Endothelial cell of umbilical vein (primary cell): ENCODE measurements at regions not wholly inside any gene's neighbourhood (a gene's known extent, or its start where the extent isn't known, plus 50 kb on each side); places are given as distances from the start of the nearest gene placed in this dataset.

Experiments used
- BruUV-seq: library from RNA; stranded (reverse); fragments of 400-500 nt; replicated peaks from 2 replicates; lab custom pipeline; 2021; lab: Mats Ljungman, UMichigan
- CTCF ChIA-PET: fragments of 300-600, 350-600 bp; sonication (Branson Sonifier 250); formaldehyde crosslinking; loops from one replicate; lab custom pipeline; 2021; ENCODE audit warnings: antibody characterized with exemption, inconsistent platforms; lab: Charles Lee
- POLR2A ChIA-PET: fragments of 300-600, 350-600 bp; sonication (Branson Sonifier 250); formaldehyde crosslinking; loops from one replicate; lab custom pipeline; 2021; ENCODE audit warnings: antibody characterized with exemption, inconsistent platforms; lab: Charles Lee
- DNase-seq: peaks from one replicate; pipeline ENCODE4 v3.0.0-alpha.2; 2011; ENCODE audit warnings: low read depth, low spot score
- FAIRE-seq: peaks from 2 replicates; lab custom pipeline; 2011; peaks lifted over from hg19 to GRCh38; lab: Jason Lieb, UNC
- H2AFZ ChIP-seq: 2 replicates; pipeline ENCODE4 v1.6.0; 2012; ENCODE audit warnings: low read depth, low read length, control low read depth, inconsistent platforms
- H3K27ac ChIP-seq: 2 replicates; pipeline ENCODE4 v1.5.1; 2011; ENCODE audit warnings: low read depth, mild to moderate bottlenecking, control low read depth, low read length, moderate library complexity; ENCODE audit not compliant: insufficient read depth
- H3K27me3 ChIP-seq, 2 experiments: 2 replicates each; pipeline versions ENCODE4 v1.6.0 to v1.6.1; 2011; ENCODE audit warnings: low read length in 2 of 2, mixed read lengths in 1 of 2; ENCODE audit not compliant: control insufficient read depth in 2 of 2, insufficient read depth in 2 of 2
- H3K36me3 ChIP-seq, 2 experiments: 2 replicates in 1 of 2; 3 replicates in 1 of 2; pipeline ENCODE4 v1.5.1; 2011; ENCODE audit warnings: low read length in 2 of 2, mild to moderate bottlenecking in 1 of 2, moderate library complexity in 1 of 2; ENCODE audit not compliant: control insufficient read depth in 2 of 2, insufficient read depth in 2 of 2; ENCODE audit errors: extremely low read depth in 1 of 2
- H3K4me1 ChIP-seq: 3 replicates; pipeline ENCODE4 v1.5.1; 2011; ENCODE audit warnings: mild to moderate bottlenecking, low read length; ENCODE audit not compliant: control insufficient read depth, insufficient read depth; ENCODE audit errors: extremely low read depth
- H3K4me2 ChIP-seq: 2 replicates; pipeline ENCODE4 v1.6.1; 2011; ENCODE audit warnings: low read length, control low read depth, mixed read lengths; ENCODE audit not compliant: insufficient read depth
- H3K4me3 ChIP-seq, 3 experiments: fragments of 200-600 bp in 1 of 3; sonication (generic), shearing (Covaris generic) in 1 of 3; replicated peaks in 1 of 3; 2 replicates each; pipeline ENCODE4 v1.5.1; 2011 to 2016; ENCODE audit warnings: control low read depth in 3 of 3, low read length in 3 of 3, mild to moderate bottlenecking in 2 of 3, inconsistent platforms in 1 of 3, low read depth in 1 of 3, moderate library complexity in 1 of 3; ENCODE audit not compliant: insufficient read depth in 1 of 3
- H3K79me2 ChIP-seq: 2 replicates; pipeline ENCODE4 v1.6.0; 2012; ENCODE audit warnings: low read length, inconsistent platforms; ENCODE audit not compliant: control insufficient read depth, insufficient read depth
- H3K9ac ChIP-seq: replicated peaks from 2 replicates; pipeline ENCODE3; 2011; ENCODE audit warnings: low read length, control low read depth; ENCODE audit not compliant: insufficient read depth; ENCODE audit errors: extremely low read depth
- H3K9me1 ChIP-seq: replicated peaks from 3 replicates; pipeline ENCODE4 v1.6.0; 2011; ENCODE audit warnings: mild to moderate bottlenecking, low read length; ENCODE audit not compliant: control insufficient read depth, insufficient read depth; ENCODE audit errors: extremely low read depth
- H3K9me3 ChIP-seq: replicated peaks from 2 replicates; pipeline ENCODE4 v1.5.1; 2012; ENCODE audit warnings: low read length, inconsistent platforms; ENCODE audit not compliant: control insufficient read depth, insufficient read depth
- H4K20me1 ChIP-seq: replicated peaks from 2 replicates; pipeline ENCODE3; 2011; ENCODE audit warnings: mild to moderate bottlenecking, low read length; ENCODE audit not compliant: control insufficient read depth, insufficient read depth; ENCODE audit errors: extremely low read depth
- CTCF ChIP-seq, 2 donors: IDR thresholded peaks; 1 replicate in 1 of 2; 2 replicates in 1 of 2; pipeline ENCODE4 v1.5.1; 2011; ENCODE audit warnings: low read length in 2 of 2, mild to moderate bottlenecking in 2 of 2, moderate library complexity in 2 of 2, control low read depth in 1 of 2, inconsistent platforms in 1 of 2, low read depth in 1 of 2; ENCODE audit not compliant: insufficient read depth in 1 of 2; ENCODE audit errors: extremely low read depth in 1 of 2
- EZH2 ChIP-seq: IDR thresholded peaks from 2 replicates; pipeline ENCODE4 v1.6.1; 2012; ENCODE audit warnings: borderline replicate concordance, low read depth, mild to moderate bottlenecking, moderate library complexity, low read length, inconsistent platforms; ENCODE audit not compliant: severe bottlenecking
- FOS ChIP-seq: IDR thresholded peaks from 2 replicates; pipeline ENCODE4 v1.6.1; 2011; ENCODE audit warnings: mild to moderate bottlenecking, low read length, moderate library complexity, borderline replicate concordance; ENCODE audit not compliant: insufficient read depth
- GATA2 ChIP-seq: IDR thresholded peaks from 2 replicates; pipeline ENCODE4 v1.7.0; 2011; ENCODE audit warnings: low read depth, mild to moderate bottlenecking, moderate library complexity, mixed read lengths, low read length; ENCODE audit not compliant: insufficient read length, insufficient read depth
- JUN ChIP-seq: IDR thresholded peaks from 2 replicates; pipeline ENCODE4 v1.6.1; 2011; ENCODE audit warnings: borderline replicate concordance, low read depth; ENCODE audit not compliant: insufficient read length, insufficient read depth
- MAX ChIP-seq: IDR thresholded peaks from 2 replicates; pipeline ENCODE4 v1.6.1; 2011; ENCODE audit not compliant: insufficient read depth, insufficient read length
- MYC ChIP-seq: IDR thresholded peaks from one replicate; pipeline ENCODE4 v1.6.1; 2011; ENCODE audit warnings: mild to moderate bottlenecking, low read depth, low read length
- POLR2A ChIP-seq: IDR thresholded peaks from 2 replicates; pipeline ENCODE4 v1.6.1; 2012; ENCODE audit warnings: low read depth, mild to moderate bottlenecking, control low read depth, low read length
- POLR2AphosphoS5 ChIP-seq: IDR thresholded peaks from 2 replicates; pipeline ENCODE4 v1.6.1; 2012; ENCODE audit warnings: low read depth, mild to moderate bottlenecking, control low read depth, low read length, moderate library complexity; ENCODE audit not compliant: insufficient read depth
- dilution Hi-C: fragments of 300-500 bp; cut with MboI; formaldehyde crosslinking; loops from one replicate; pipeline ENCODE4 v1.15.0; 2019; ENCODE audit warnings: low sequenced_read_pairs; ENCODE audit not compliant: extremely low pct_ligation_motif_present
- intact Hi-C: fragments of 100-400 bp; cut with micrococcal nuclease; formaldehyde crosslinking; loops from one replicate; pipeline ENCODE4 v1.10.0; 2022

- CTCF ChIA-PET = interaction anchor here (1.2 kb wide), 1 partner anchor 12 kb away, joined by 3 read pairs; no protein-coding TSS in a partner anchor
- H3K79me2 ChIP-seq = no peaks in the 10 kb centered on the region
- no peaks in the 10 kb centered on the region for H3K4me1 ChIP-seq
- FAIRE-seq (no peak), DNase-seq (no peak)
- H4K20me1 ChIP-seq = no peaks in the 10 kb centered on the region
- H3K9me1 ChIP-seq = no peaks in the 10 kb centered on the region
- H3K4me3 ChIP-seq = no peak overlapping the region
- H3K4me2 ChIP-seq = no peak overlapping the region
- no peaks in the 10 kb centered on the region for H3K36me3 ChIP-seq
- intact Hi-C loops (no loop called here), dilution Hi-C loops (no loop called here)
- BruUV-seq = no TSS peak
- no peaks in the 10 kb centered on the region for H3K27me3 ChIP-seq
- no peak overlapping the region for H3K9ac ChIP-seq
- H3K9me3 ChIP-seq = no peaks in the 10 kb centered on the region
- POLR2A ChIA-PET = no interaction called here
- H2AFZ ChIP-seq = no peak overlapping the region
- TF ChIP-seq POLR2AphosphoS5 (no peak), EZH2 (no peak), MAX (no peak)
- H3K27ac ChIP-seq = no peak overlapping the region
Measured at GRCh38 chr10:78763234-78763633, 305.5 kb upstream of the ZMIZ1 start.

GRCh38 chr10:78763651-78764395, 304.9 kb upstream of the ZMIZ1 start:
- intact Hi-C loops (no loop called here), dilution Hi-C loops (no loop called here)
- no peaks in the 10 kb centered on the region for H3K9me3 ChIP-seq
- no peaks in the 10 kb centered on the region for H3K4me1 ChIP-seq
- no TSS peak for BruUV-seq
- DNase-seq = no peak
- no peaks in the 10 kb centered on the region for H3K79me2 ChIP-seq
- no peaks in the 10 kb centered on the region for H3K36me3 ChIP-seq
- H3K27ac ChIP-seq = no peak overlapping the region
- no peak for FAIRE-seq
- no peak for TF ChIP-seq POLR2A
- TF ChIP-seq POLR2AphosphoS5 = no peak
- TF ChIP-seq MYC = no peak
- no peak for TF ChIP-seq GATA2
- no peak for TF ChIP-seq EZH2
- TF ChIP-seq CTCF (IDR thresholded peaks at IDR 0.05; ENCODE audit: extremely low read depth in 1 of 2, insufficient read depth in 1 of 2, low read depth in 1 of 2, low read length in 2 of 2) = no peak
- no peak for TF ChIP-seq JUN
- no peak for TF ChIP-seq MAX
- TF ChIP-seq FOS = no peak
- no peaks in the 10 kb centered on the region for H3K27me3 ChIP-seq
- no peak overlapping the region for H3K4me2 ChIP-seq
- ChIA-PET CTCF (no interaction called here), POLR2A (no interaction called here)
- H3K9me1 ChIP-seq = no peaks in the 10 kb centered on the region
- H3K4me3 ChIP-seq = no peak overlapping the region
- H4K20me1 ChIP-seq = no peaks in the 10 kb centered on the region
- H2AFZ ChIP-seq = no peak overlapping the region
- H3K9ac ChIP-seq = no peak overlapping the region
